ENCODE measurements at regions not wholly inside any gene's neighbourhood (a gene's known extent, or its start where the extent isn't known, plus 50 kb on each side); places are given as distances from the start of the nearest gene placed in this dataset.
"Not testable (repeated sequence)": the region's sequence is repeated elsewhere in the genome, so short reads cannot be mapped to it uniquely, and the experiment has no call there.

GRCh38 chr18:35848321-35848720, 124.2 kb upstream of the RMP24 start:
- not testable (repeated sequence) for TF ChIP-seq HDAC2 (IDR thresholded peaks at IDR 0.05; ENCODE audit: borderline replicate concordance in 1 of 2, low read depth in 2 of 2, low read length in 2 of 2); CREB1 (IDR thresholded peaks at IDR 0.05); EP300 (IDR thresholded peaks at IDR 0.05; ENCODE audit: borderline replicate concordance in 1 of 2, low read depth in 2 of 2, low read length in 2 of 2); POLR2AphosphoS5 (IDR thresholded peaks at IDR 0.05; ENCODE audit: low read depth, low read length); ZNF274 (IDR thresholded peaks at IDR 0.05; ENCODE audit: borderline replicate concordance, extremely low read depth, low read length)
- TF ChIP-seq, protein P1, sequence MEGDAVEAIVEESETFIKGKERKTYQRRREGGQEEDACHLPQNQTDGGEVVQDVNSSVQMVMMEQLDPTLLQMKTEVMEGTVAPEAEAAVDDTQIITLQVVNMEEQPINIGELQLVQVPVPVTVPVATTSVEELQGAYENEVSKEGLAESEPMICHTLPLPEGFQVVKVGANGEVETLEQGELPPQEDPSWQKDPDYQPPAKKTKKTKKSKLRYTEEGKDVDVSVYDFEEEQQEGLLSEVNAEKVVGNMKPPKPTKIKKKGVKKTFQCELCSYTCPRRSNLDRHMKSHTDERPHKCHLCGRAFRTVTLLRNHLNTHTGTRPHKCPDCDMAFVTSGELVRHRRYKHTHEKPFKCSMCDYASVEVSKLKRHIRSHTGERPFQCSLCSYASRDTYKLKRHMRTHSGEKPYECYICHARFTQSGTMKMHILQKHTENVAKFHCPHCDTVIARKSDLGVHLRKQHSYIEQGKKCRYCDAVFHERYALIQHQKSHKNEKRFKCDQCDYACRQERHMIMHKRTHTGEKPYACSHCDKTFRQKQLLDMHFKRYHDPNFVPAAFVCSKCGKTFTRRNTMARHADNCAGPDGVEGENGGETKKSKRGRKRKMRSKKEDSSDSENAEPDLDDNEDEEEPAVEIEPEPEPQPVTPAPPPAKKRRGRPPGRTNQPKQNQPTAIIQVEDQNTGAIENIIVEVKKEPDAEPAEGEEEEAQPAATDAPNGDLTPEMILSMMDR (IDR thresholded peaks at IDR 0.05; ENCODE audit: control extremely low read depth in 1 of 3, insufficient read depth in 1 of 3, low read depth in 1 of 3, low read length in 3 of 3) = not testable (repeated sequence)
